ENCODE measurements at regions not wholly inside any gene's neighbourhood (a gene's known extent, or its start where the extent isn't known, plus 50 kb on each side); places are given as distances from the start of the nearest gene placed in this dataset.

DNA sequence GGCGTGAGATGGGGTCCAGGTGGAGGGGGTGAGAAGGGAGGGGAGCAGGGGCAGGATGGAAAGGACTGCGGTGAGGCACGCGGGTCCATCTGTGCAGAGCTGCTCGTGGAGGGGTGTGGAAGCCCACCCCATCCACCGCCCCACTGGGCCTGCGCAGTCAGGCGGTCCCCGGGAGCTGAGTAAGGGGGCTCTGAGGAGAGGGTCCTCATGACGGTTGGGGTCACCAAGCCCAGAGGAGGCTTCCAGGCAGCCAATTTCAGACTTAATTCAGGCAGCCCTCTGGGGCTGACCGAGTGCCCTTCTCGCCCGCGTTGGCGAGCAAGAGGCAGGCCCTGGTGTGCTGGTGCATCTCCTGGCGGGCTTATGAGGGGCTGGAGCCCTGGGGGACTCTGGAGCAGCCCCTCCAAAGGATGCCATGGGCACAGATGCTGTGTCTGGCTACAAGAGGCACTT is 115.5 kb downstream of the KIF26A start:
- TF ChIP-seq, protein P1, sequence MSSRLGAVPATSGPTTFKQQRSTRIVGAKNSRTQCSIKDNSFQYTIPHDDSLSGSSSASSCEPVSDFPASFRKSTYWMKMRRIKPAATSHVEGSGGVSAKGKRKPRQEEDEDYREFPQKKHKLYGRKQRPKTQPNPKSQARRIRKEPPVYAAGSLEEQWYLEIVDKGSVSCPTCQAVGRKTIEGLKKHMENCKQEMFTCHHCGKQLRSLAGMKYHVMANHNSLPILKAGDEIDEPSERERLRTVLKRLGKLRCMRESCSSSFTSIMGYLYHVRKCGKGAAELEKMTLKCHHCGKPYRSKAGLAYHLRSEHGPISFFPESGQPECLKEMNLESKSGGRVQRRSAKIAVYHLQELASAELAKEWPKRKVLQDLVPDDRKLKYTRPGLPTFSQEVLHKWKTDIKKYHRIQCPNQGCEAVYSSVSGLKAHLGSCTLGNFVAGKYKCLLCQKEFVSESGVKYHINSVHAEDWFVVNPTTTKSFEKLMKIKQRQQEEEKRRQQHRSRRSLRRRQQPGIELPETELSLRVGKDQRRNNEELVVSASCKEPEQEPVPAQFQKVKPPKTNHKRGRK (CRISPR knock-in tag; IDR thresholded peaks at IDR 0.05; ENCODE audit: borderline replicate concordance): no peak
- TF ChIP-seq, protein P2, sequence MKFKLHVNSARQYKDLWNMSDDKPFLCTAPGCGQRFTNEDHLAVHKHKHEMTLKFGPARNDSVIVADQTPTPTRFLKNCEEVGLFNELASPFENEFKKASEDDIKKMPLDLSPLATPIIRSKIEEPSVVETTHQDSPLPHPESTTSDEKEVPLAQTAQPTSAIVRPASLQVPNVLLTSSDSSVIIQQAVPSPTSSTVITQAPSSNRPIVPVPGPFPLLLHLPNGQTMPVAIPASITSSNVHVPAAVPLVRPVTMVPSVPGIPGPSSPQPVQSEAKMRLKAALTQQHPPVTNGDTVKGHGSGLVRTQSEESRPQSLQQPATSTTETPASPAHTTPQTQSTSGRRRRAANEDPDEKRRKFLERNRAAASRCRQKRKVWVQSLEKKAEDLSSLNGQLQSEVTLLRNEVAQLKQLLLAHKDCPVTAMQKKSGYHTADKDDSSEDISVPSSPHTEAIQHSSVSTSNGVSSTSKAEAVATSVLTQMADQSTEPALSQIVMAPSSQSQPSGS (CRISPR knock-in tag; IDR thresholded peaks at IDR 0.05; ENCODE audit: borderline replicate concordance, low read depth): no peak
- TF ChIP-seq, protein P3, sequence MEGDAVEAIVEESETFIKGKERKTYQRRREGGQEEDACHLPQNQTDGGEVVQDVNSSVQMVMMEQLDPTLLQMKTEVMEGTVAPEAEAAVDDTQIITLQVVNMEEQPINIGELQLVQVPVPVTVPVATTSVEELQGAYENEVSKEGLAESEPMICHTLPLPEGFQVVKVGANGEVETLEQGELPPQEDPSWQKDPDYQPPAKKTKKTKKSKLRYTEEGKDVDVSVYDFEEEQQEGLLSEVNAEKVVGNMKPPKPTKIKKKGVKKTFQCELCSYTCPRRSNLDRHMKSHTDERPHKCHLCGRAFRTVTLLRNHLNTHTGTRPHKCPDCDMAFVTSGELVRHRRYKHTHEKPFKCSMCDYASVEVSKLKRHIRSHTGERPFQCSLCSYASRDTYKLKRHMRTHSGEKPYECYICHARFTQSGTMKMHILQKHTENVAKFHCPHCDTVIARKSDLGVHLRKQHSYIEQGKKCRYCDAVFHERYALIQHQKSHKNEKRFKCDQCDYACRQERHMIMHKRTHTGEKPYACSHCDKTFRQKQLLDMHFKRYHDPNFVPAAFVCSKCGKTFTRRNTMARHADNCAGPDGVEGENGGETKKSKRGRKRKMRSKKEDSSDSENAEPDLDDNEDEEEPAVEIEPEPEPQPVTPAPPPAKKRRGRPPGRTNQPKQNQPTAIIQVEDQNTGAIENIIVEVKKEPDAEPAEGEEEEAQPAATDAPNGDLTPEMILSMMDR (IDR thresholded peaks at IDR 0.05): no peak
- TF ChIP-seq KAT7 (CRISPR knock-in tag; IDR thresholded peaks at IDR 0.05; ENCODE audit: borderline replicate concordance) (no peak), RORB (CRISPR knock-in tag; IDR thresholded peaks at IDR 0.05) (no peak)
- TF ChIP-seq, protein P4, sequence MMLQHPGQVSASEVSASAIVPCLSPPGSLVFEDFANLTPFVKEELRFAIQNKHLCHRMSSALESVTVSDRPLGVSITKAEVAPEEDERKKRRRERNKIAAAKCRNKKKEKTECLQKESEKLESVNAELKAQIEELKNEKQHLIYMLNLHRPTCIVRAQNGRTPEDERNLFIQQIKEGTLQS (CRISPR knock-in tag; conservative IDR thresholded peaks at IDR 0.05): no peak

All from WTC11 (cell line).